PC-9 (cell line): ENCODE measurements at regions not wholly inside any gene's neighbourhood (a gene's known extent, or its start where the extent isn't known, plus 50 kb on each side); places are given as distances from the start of the nearest gene placed in this dataset.

ENCODE experiments used
- BruUV-seq: library from RNA; stranded (reverse); fragments of 400-500 nt; replicated peaks from 2 replicates; lab custom pipeline; 2021; lab: Mats Ljungman, UMichigan
- CTCF ChIA-PET: fragments of 300-600 bp; sonication (Branson Sonifier 250); formaldehyde crosslinking; loops from one replicate; lab custom pipeline; 2022; ENCODE audit warnings: antibody characterized with exemption; lab: Charles Lee
- POLR2A ChIA-PET: fragments of 300-600 bp; sonication (Branson Sonifier 250); formaldehyde crosslinking; loops from one replicate; lab custom pipeline; 2022; ENCODE audit warnings: antibody characterized with exemption; ENCODE audit not compliant: unreplicated experiment; lab: Charles Lee
- DNase-seq, 2 experiments: peaks; one replicate each; pipeline versions ENCODE4 v3.0.0 to v3.0.0-alpha.2; 2015 to 2022; ENCODE audit warnings: mixed read lengths in 1 of 2
- H2AFZ ChIP-seq: fragments of 200-600 bp; sonication (generic); 2 replicates; pipeline ENCODE4 v1.8.1; 2017; ENCODE audit warnings: antibody characterized with exemption
- H3F3A ChIP-seq: fragments of 200-600 bp; sonication (generic); 2 replicates; pipeline ENCODE4 v1.8.1; 2017; ENCODE audit warnings: antibody characterized with exemption, mild to moderate bottlenecking, low read depth; ENCODE audit not compliant: insufficient read depth
- H3K27ac ChIP-seq: fragments of 200-600 bp; sonication (generic); 2 replicates; pipeline ENCODE4 v1.6.1; 2016; ENCODE audit warnings: mixed run types
- H3K27me3 ChIP-seq: fragments of 200-600 bp; sonication (generic); 2 replicates; pipeline ENCODE4 v1.6.1; 2016; ENCODE audit warnings: low read depth, mixed run types; ENCODE audit not compliant: insufficient read depth
- H3K36me3 ChIP-seq: fragments of 200-600 bp; sonication (generic); 2 replicates; pipeline ENCODE4 v1.6.1; 2016; ENCODE audit warnings: low read depth, mixed run types
- H3K4me1 ChIP-seq: fragments of 200-600 bp; sonication (generic); replicated peaks from 2 replicates; pipeline ENCODE4 v1.6.1; 2016; ENCODE audit warnings: mixed run types; ENCODE audit not compliant: insufficient read depth
- H3K4me2 ChIP-seq: fragments of 200-600 bp; sonication (generic); 2 replicates; pipeline ENCODE4 v1.6.1; 2017; ENCODE audit warnings: mixed run types
- H3K4me3 ChIP-seq: fragments of 200-600 bp; sonication (generic); 2 replicates; pipeline ENCODE4 v1.6.1; 2016; ENCODE audit warnings: mixed run types
- H3K79me2 ChIP-seq: fragments of 200-600 bp; sonication (generic); 2 replicates; pipeline ENCODE4 v1.6.1; 2017; ENCODE audit warnings: low read depth, mixed run types
- H3K9me2 ChIP-seq: fragments of 200-600 bp; sonication (generic); 2 replicates; pipeline ENCODE4 v1.8.1; 2017; ENCODE audit warnings: mild to moderate bottlenecking; ENCODE audit not compliant: insufficient read depth
- H3K9me3 ChIP-seq: fragments of 200-600 bp; sonication (generic); 2 replicates; pipeline ENCODE4 v1.8.1; 2016; ENCODE audit warnings: low read depth; ENCODE audit not compliant: insufficient read depth
- H4K20me1 ChIP-seq: fragments of 200-600 bp; sonication (generic); 2 replicates; pipeline ENCODE4 v1.8.1; 2017; ENCODE audit not compliant: insufficient read depth
- CTCF ChIP-seq: fragments of 200-600 bp; sonication (generic); conservative IDR thresholded peaks from 2 replicates; pipeline ENCODE4 v1.6.1; 2017; ENCODE audit warnings: mixed run types, antibody characterized with exemption, mild to moderate bottlenecking, moderate library complexity
- EZH2 ChIP-seq: fragments of 200-600 bp; sonication (generic); IDR thresholded peaks from 2 replicates; pipeline ENCODE4 v1.8.0; 2017; ENCODE audit warnings: antibody characterized with exemption, low read depth
- intact Hi-C: fragments of 100-400 bp; cut with micrococcal nuclease; formaldehyde crosslinking; loops from one replicate; pipeline ENCODE4 v1.10.0; 2022; ENCODE audit not compliant: unreplicated experiment

- Histone ChIP-seq H3K27me3 (no peaks in the 10 kb centered on the region), H3K9me3 (no peaks in the 10 kb centered on the region), H3K36me3 (no peaks in the 10 kb centered on the region), H4K20me1 (no peaks in the 10 kb centered on the region), H3K27ac (no peak overlapping the region), H3K4me2 (no peak overlapping the region), H3K79me2 (no peaks in the 10 kb centered on the region), H3K4me3 (no peak overlapping the region), H3K9me2 (no peaks in the 10 kb centered on the region), H2AFZ (no peak overlapping the region), H3F3A (no peaks in the 10 kb centered on the region; the same call in 1 of the 2 replicates), H3K4me1 (no peaks in the 10 kb centered on the region)
- TF ChIP-seq CTCF = no peak
- no peak for TF ChIP-seq EZH2
- BruUV-seq = no TSS peak
- no peak for DNase-seq
- intact Hi-C loops = no loop called here
- ChIA-PET CTCF (no interaction called here), POLR2A (no interaction called here)
These were observed 164.4 kb upstream of the PLXNC1 start for GRCh38 chr12:93984005-93984404.

- no peak for DNase-seq
- Histone ChIP-seq H3K79me2 (no peaks in the 10 kb centered on the region), H3K4me2 (no peak overlapping the region), H4K20me1 (no peaks in the 10 kb centered on the region), H3F3A (no peaks in the 10 kb centered on the region), H3K9me3 (no peaks in the 10 kb centered on the region), H3K36me3 (no peaks in the 10 kb centered on the region), H3K27ac (no peak overlapping the region), H2AFZ (peak overlapping the region; percentile 43; the same call in 1 of the 2 replicates), H3K4me1 (no peaks in the 10 kb centered on the region), H3K4me3 (no peak overlapping the region), H3K9me2 (no peaks in the 10 kb centered on the region; the same call in 1 of the 2 replicates), H3K27me3 (no peaks in the 10 kb centered on the region)
- no TSS peak for BruUV-seq
- TF ChIP-seq CTCF = no peak
- no peak for TF ChIP-seq EZH2
- intact Hi-C loops = no loop called here
- ChIA-PET CTCF (no interaction called here), POLR2A (no interaction called here)
These were observed 158.4 kb upstream of the PLXNC1 start for GRCh38 chr12:93989949-93990348.

- no peak overlapping the region for H3K27ac ChIP-seq
- ChIA-PET POLR2A (interaction anchor here (0.6 kb wide), 1 partner anchor 23 kb away, joined by 3 read pairs; no protein-coding TSS in a partner anchor), CTCF (no interaction called here)
- H3K4me2 ChIP-seq = no peak overlapping the region
- no peaks in the 10 kb centered on the region for H4K20me1 ChIP-seq
- no peaks in the 10 kb centered on the region for H3F3A ChIP-seq
- H3K27me3 ChIP-seq = no peaks in the 10 kb centered on the region
- intact Hi-C loops = no loop called here
- DNase-seq = no peak
- H3K9me2 ChIP-seq = no peaks in the 10 kb centered on the region; the same call in 1 of the 2 replicates
- no peak overlapping the region for H2AFZ ChIP-seq
- BruUV-seq = no TSS peak
- H3K79me2 ChIP-seq = no peaks in the 10 kb centered on the region
- H3K4me1 ChIP-seq = no peaks in the 10 kb centered on the region
- H3K4me3 ChIP-seq = no peak overlapping the region
- no peaks in the 10 kb centered on the region for H3K9me3 ChIP-seq
- H3K36me3 ChIP-seq = no peaks in the 10 kb centered on the region
- TF ChIP-seq CTCF (no peak), EZH2 (no peak)
These were observed 157.3 kb upstream of the PLXNC1 start for GRCh38 chr12:93990832-93991803.
